KMS-11 (cell line): ENCODE measurements at regions not wholly inside any gene's neighbourhood (a gene's known extent, or its start where the extent isn't known, plus 50 kb on each side); places are given as distances from the start of the nearest gene placed in this dataset.

ENCODE experiments used
- H2AFZ ChIP-seq: fragments of 200-600 bp; sonication (generic); 2 replicates; pipeline ENCODE4 v1.6.1; 2016; ENCODE audit warnings: antibody characterized with exemption, mixed run types, low read depth
- H3K27ac ChIP-seq: fragments of 200-600 bp; sonication (generic); 2 replicates; pipeline ENCODE4 v1.6.1; 2016; ENCODE audit warnings: mild to moderate bottlenecking, mixed run types
- H3K27me3 ChIP-seq: fragments of 200-600 bp; sonication (generic); 2 replicates; pipeline ENCODE4 v1.6.1; 2017; ENCODE audit warnings: mild to moderate bottlenecking, low read depth, mixed run types, moderate library complexity; ENCODE audit not compliant: insufficient read depth
- H3K36me3 ChIP-seq: fragments of 200-600 bp; sonication (generic); 2 replicates; pipeline ENCODE4 v1.6.1; 2017; ENCODE audit warnings: mild to moderate bottlenecking, mixed run types; ENCODE audit not compliant: insufficient read depth
- H3K4me1 ChIP-seq: fragments of 200-600 bp; sonication (generic); 2 replicates; pipeline ENCODE4 v1.6.1; 2016; ENCODE audit warnings: mild to moderate bottlenecking, low read depth, mixed run types; ENCODE audit not compliant: poor library complexity, severe bottlenecking
- H3K4me2 ChIP-seq: fragments of 200-600 bp; sonication (generic); 2 replicates; pipeline ENCODE4 v1.7.0; 2016; ENCODE audit warnings: mild to moderate bottlenecking, mixed run types
- H3K4me3 ChIP-seq: fragments of 200-600 bp; sonication (generic); IDR thresholded peaks from 2 replicates; pipeline ENCODE4 v1.6.1; 2017; ENCODE audit warnings: low read depth, low read length, mixed read lengths; ENCODE audit not compliant: insufficient read depth
- H3K79me2 ChIP-seq: fragments of 200-600 bp; sonication (generic); 2 replicates; pipeline ENCODE4 v1.6.1; 2016; ENCODE audit warnings: low read depth, mixed run types; ENCODE audit not compliant: insufficient read depth
- H3K9ac ChIP-seq: fragments of 200-600 bp; sonication (generic); 2 replicates; pipeline ENCODE4 v1.6.1; 2016; ENCODE audit warnings: mild to moderate bottlenecking, mixed run types
- H4K20me1 ChIP-seq: fragments of 200-600 bp; sonication (generic); 2 replicates; pipeline ENCODE4 v1.6.1; 2016; ENCODE audit warnings: mild to moderate bottlenecking, mixed run types; ENCODE audit not compliant: insufficient read depth
- TF ChIP-seq, protein P1 (sequence below): fragments of 200-600 bp; sonication (generic); conservative IDR thresholded peaks from 2 replicates; pipeline ENCODE4 v1.6.1; 2017; ENCODE audit warnings: low read depth, mild to moderate bottlenecking, antibody characterized with exemption, low read length, moderate library complexity, mixed read lengths

DNA sequence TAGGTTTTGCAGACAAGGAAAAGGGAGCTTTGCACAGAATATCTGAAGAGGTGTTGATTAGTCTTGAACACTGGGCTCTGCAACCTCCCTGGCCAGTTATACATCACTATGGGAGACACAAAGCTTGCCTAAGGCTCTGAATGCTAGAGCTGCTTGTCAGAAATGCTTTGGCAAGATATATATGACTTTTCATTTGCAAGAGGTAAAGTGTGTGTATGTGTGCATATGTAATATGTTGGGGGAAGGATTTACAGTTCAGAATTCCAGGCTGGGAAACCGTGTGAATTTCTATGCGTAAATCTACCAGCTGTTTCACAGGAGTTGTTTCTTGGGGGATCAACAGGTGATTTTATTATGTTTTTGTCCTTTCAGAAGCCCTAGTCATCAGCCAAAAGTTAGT lies 350.9 kb downstream of the TMEM114 start:
- Histone ChIP-seq H3K4me3 (no peak overlapping the region), H3K9ac (no peak overlapping the region), H3K27me3 (no peaks in the 10 kb centered on the region), H3K4me2 (no peak overlapping the region), H4K20me1 (no peaks in the 10 kb centered on the region), H3K4me1 (no peaks in the 10 kb centered on the region), H3K79me2 (no peaks in the 10 kb centered on the region), H2AFZ (no peak overlapping the region), H3K36me3 (no peaks in the 10 kb centered on the region), H3K27ac (no peak overlapping the region)
- TF ChIP-seq, protein P1, sequence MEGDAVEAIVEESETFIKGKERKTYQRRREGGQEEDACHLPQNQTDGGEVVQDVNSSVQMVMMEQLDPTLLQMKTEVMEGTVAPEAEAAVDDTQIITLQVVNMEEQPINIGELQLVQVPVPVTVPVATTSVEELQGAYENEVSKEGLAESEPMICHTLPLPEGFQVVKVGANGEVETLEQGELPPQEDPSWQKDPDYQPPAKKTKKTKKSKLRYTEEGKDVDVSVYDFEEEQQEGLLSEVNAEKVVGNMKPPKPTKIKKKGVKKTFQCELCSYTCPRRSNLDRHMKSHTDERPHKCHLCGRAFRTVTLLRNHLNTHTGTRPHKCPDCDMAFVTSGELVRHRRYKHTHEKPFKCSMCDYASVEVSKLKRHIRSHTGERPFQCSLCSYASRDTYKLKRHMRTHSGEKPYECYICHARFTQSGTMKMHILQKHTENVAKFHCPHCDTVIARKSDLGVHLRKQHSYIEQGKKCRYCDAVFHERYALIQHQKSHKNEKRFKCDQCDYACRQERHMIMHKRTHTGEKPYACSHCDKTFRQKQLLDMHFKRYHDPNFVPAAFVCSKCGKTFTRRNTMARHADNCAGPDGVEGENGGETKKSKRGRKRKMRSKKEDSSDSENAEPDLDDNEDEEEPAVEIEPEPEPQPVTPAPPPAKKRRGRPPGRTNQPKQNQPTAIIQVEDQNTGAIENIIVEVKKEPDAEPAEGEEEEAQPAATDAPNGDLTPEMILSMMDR = no peak

DNA sequence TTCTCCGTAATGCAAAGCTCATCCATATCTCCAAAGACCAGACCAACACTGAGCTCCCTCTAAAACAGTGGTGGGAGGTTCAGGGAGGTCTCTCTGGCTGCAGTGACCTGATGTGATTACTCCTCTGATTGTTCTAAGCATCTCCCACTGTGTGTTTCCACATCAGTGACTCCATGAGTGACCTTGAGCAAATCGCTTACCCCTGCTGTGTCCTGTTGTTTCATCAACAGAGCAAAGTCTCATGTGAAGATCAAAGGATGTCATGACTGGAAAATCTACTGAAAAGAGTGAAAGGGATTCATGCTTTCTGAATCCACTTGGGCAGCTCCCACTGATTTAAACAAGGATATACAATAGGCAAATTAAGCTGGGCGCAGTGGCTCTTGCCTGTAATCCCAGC lies 352.9 kb downstream of the TMEM114 start:
- Histone ChIP-seq H3K27ac (no peak overlapping the region), H2AFZ (no peak overlapping the region), H3K36me3 (no peaks in the 10 kb centered on the region), H4K20me1 (no peaks in the 10 kb centered on the region), H3K4me2 (no peak overlapping the region), H3K79me2 (no peaks in the 10 kb centered on the region), H3K4me3 (no peak overlapping the region), H3K27me3 (no peaks in the 10 kb centered on the region), H3K4me1 (no peaks in the 10 kb centered on the region), H3K9ac (no peak overlapping the region)
- TF ChIP-seq, protein P1 = no peak

DNA sequence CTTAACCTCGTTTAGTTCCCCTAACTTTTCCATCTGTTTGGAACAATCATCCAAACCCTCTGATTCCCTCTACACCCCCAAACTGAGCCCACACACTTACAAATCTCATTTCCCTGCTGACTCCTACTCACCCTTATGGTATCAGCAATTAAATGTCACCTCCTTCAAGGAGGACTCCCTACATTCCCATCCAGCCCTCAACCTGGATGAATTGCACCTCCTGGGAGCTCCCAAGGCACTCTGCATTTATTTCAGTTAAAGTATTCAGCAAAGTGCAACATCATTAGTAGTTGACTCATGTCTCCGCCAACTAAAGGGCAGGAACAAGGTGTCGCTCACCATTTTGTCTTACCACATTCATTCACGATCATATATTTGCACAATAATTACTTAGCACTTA lies 353.5 kb downstream of the TMEM114 start:
- Histone ChIP-seq H3K27me3 (no peaks in the 10 kb centered on the region), H2AFZ (no peak overlapping the region), H3K27ac (no peak overlapping the region), H3K4me2 (no peak overlapping the region), H3K4me1 (no peaks in the 10 kb centered on the region), H3K4me3 (no peak overlapping the region), H3K9ac (no peak overlapping the region), H3K79me2 (no peaks in the 10 kb centered on the region), H4K20me1 (no peaks in the 10 kb centered on the region), H3K36me3 (no peaks in the 10 kb centered on the region)
- TF ChIP-seq, protein P1 = no peak

DNA sequence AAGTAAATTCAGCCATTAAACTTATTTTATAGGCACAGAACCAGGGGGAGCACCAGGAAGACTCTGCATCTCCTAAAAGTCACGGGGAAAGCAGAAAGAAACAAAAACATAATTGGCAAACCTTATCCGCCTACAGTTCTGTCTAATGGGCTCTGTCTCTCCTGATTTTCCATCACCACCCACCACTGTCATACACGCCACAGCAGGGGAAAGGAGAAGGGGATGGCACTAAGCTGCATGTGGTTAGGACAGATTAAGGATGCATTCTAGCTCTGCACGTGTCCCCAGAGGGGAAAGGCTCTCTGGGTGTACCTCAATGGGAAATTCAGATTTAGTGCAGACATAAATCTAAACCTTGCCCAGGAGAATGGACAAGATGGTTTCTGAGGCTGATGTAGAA lies 359.8 kb downstream of the TMEM114 start:
- Histone ChIP-seq H3K79me2 (no peaks in the 10 kb centered on the region), H3K36me3 (no peaks in the 10 kb centered on the region), H3K27me3 (no peaks in the 10 kb centered on the region), H3K4me3 (no peak overlapping the region), H3K27ac (no peak overlapping the region), H3K9ac (no peak overlapping the region), H2AFZ (no peak overlapping the region), H3K4me1 (no peaks in the 10 kb centered on the region), H3K4me2 (no peak overlapping the region), H4K20me1 (no peaks in the 10 kb centered on the region)
- TF ChIP-seq, protein P1 = no peak
